ENCODE measurements at regions not wholly inside any gene's neighbourhood (a gene's known extent, or its start where the extent isn't known, plus 50 kb on each side); places are given as distances from the start of the nearest gene placed in this dataset.

DNA sequence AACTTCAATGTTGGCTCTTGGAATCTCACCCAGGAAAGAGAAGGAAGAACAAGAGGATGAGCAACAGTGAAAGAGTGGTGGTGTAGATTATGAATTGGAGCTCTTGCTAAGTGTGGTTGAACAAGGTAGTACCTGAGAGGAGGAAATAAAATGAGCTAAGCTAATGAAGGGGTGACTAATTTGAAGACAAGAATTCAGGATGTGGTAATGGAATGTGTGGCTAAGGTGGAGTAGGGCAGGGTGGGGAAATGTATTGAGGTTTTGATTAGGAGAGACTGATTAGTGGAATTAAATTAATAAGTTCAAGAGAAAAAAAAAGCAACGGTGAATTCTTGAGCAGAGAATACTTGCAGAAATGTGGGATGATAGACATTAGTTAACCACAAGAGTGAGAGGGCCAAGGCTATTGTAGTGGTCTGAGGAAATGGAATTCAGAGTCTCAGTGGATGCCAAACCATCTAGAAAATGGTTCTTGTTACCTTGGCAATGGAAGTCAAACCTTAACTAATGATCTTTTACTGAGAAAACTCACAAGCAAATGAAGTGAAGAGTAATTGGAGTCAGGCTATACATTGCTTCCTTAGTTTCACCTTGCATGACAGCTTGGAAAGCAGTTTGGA, 648.3 kb upstream of the ZNF608 start:
- no peak for DNase-seq (ENCODE audit: low read depth)
- no peak overlapping the region for H3K4me3 ChIP-seq (ENCODE audit: low read depth, low read length)
- TF ChIP-seq, protein P1, sequence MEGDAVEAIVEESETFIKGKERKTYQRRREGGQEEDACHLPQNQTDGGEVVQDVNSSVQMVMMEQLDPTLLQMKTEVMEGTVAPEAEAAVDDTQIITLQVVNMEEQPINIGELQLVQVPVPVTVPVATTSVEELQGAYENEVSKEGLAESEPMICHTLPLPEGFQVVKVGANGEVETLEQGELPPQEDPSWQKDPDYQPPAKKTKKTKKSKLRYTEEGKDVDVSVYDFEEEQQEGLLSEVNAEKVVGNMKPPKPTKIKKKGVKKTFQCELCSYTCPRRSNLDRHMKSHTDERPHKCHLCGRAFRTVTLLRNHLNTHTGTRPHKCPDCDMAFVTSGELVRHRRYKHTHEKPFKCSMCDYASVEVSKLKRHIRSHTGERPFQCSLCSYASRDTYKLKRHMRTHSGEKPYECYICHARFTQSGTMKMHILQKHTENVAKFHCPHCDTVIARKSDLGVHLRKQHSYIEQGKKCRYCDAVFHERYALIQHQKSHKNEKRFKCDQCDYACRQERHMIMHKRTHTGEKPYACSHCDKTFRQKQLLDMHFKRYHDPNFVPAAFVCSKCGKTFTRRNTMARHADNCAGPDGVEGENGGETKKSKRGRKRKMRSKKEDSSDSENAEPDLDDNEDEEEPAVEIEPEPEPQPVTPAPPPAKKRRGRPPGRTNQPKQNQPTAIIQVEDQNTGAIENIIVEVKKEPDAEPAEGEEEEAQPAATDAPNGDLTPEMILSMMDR (IDR thresholded peaks at IDR 0.05; ENCODE audit: insufficient read depth, low read depth, low read length), result no peak

DNA sequence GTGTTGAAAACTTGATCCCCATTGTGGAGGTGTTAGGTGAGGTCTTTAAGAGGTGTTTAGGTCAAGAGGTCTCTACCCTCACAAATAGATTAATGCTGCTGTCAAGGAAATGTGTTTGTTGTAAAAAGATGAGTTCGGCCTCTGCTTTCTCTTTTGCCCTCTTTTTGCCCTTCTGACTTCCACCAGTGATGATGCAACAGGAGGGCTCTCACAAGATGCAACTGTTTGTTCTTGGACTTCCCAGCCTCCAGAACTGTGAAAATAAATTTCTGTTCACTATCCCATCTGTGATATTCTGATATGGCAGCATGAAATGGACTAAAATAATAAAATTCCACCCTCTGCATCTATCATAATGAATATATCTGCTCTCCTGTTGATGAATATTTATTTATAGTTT, 650.0 kb upstream of the ZNF608 start:
- no peak for DNase-seq (ENCODE audit: low read depth)
- H3K4me3 ChIP-seq (ENCODE audit: low read depth, low read length), result no peak overlapping the region
- TF ChIP-seq, protein P1 (IDR thresholded peaks at IDR 0.05; ENCODE audit: insufficient read depth, low read depth, low read length), result no peak

DNA sequence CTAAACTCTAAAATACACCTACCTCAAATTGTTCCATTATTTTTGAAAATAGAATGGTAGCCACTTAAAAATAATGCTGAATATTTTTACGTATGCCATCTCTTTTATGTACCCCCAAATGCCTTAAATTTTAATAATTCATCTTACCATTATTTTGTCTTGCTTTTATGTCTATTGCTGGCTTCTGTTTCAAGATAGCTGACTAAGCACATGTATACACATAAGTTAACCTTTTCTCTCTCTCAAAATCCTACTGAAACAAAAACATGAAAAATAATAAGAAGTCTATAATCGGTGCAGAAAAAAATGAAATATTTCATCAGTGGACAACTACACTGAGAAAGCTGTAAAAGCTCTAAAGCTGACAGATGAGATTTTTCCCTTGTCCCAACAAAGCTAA, 652.0 kb upstream of the ZNF608 start:
- TF ChIP-seq, protein P1 (IDR thresholded peaks at IDR 0.05; ENCODE audit: insufficient read depth, low read depth, low read length), result no peak
- H3K4me3 ChIP-seq (ENCODE audit: low read depth, low read length), result no peak overlapping the region
- no peak for DNase-seq (ENCODE audit: low read depth)

DNA sequence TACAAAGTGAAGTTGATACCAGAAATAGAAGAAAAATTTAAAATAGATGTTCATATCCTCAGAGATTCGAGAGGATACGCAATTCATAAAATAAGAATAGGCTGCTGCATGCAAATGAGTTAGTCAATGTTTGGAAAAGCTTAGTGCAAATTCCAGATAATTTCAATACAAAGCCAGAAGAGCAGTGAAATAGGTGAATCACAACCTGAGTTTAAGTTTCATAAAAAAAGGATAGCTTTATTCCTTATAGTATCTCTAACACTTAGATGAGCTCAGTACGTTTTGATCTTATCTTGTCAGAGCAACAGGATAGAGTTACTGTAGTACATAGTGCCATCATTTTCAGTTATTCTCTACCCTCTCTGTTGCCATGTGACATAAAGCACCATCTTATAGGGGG, 653.4 kb upstream of the ZNF608 start:
- H3K4me3 ChIP-seq (ENCODE audit: low read depth, low read length), result no peak overlapping the region
- TF ChIP-seq, protein P1 (IDR thresholded peaks at IDR 0.05; ENCODE audit: insufficient read depth, low read depth, low read length), result no peak
- DNase-seq (ENCODE audit: low read depth), result no peak

DNA sequence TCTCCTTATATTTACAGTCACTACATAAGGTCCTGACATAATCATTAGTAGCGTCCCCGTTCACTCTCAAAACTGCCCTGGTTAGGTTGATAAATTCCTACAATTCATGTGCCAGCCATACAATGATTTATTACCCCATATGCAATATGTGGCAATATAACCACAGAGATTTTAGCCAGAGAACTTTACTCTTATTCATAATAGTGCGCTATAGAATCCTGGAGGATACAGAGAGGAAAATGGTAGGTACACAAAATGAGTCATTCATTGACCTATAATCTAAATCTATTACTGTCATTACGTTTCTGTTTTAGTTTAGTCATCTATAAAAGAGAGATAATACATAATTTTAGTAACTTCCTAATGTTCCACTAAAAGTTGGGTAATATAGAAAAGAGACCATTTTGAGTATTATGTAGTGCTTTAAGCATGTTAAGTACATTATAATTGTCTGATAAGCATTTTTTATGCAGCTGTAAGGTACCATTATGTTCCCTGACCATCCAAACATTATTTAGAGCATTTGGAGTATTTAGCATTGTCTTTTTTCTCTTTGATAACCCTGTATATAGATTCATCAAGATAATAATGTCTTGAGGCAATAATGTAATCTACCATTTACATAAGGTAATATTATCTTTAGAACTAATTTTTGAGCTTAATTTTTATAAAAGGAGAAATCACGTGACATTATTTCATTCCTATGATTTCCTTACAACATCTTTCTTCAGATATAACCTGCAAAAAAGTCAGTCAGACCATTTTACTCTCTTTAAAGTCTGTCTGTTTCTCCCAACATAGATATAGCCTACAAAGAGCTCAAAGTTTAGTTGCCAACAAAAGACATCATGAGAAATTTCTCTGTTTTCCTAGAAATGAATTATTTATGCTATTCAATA, 655.5 kb upstream of the ZNF608 start:
- no peak overlapping the region for H3K4me3 ChIP-seq (ENCODE audit: low read depth, low read length)
- peak; percentile 13 for DNase-seq (ENCODE audit: low read depth)
- TF ChIP-seq, protein P1 (IDR thresholded peaks at IDR 0.05; ENCODE audit: insufficient read depth, low read depth, low read length), result no peak

DNA sequence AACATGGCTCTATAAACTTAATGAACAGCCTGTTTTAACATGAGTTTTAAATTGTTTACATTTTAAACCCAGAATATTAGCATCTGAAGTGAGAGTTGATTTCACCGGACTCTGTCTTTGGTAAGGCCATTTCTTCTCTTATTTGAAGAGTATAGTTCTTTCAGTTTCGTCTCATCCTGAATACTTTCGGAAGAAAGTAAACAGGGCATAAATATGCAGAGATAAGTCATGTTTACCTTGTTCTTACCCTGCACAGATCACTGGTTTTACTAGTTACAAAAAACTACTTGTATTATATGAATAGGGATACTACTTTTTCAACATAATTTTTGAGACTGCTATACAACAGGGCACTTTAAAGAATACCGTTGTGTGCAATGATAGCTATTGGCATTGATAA, 656.3 kb upstream of the ZNF608 start:
- peak; percentile 13 for DNase-seq (ENCODE audit: low read depth)
- TF ChIP-seq, protein P1 (IDR thresholded peaks at IDR 0.05; ENCODE audit: insufficient read depth, low read depth, low read length), result no peak
- H3K4me3 ChIP-seq (ENCODE audit: low read depth, low read length), result peak overlapping the region; percentile 1

All from fibroblast of villous mesenchyme (primary cell).